Left hindlimb (tissue), 1 donor: ENCODE measurements at regions not wholly inside any gene's neighbourhood (a gene's known extent, or its start where the extent isn't known, plus 50 kb on each side); places are given as distances from the start of the nearest gene placed in this dataset.

Source experiments
- DNase-seq: peaks from one replicate; pipeline ENCODE4 v3.0.0-alpha.2; 2018

GRCh38 chr18:55031979-55032378 lies 72.7 kb upstream of the CCDC68 start:
- DNase-seq = no peak

GRCh38 chr18:55031576-55031975 lies 72.3 kb upstream of the CCDC68 start:
- DNase-seq = no peak

- DNase-seq = no peak
These were observed 71.9 kb upstream of the CCDC68 start for GRCh38 chr18:55031164-55031563.

- no peak for DNase-seq
These were observed 65.3 kb upstream of the CCDC68 start for GRCh38 chr18:55024564-55024963.

GRCh38 chr18:55018602-55019001 lies 59.3 kb upstream of the CCDC68 start:
- DNase-seq = no peak

GRCh38 chr18:55014095-55014494 lies 54.8 kb upstream of the CCDC68 start:
- no peak for DNase-seq

GRCh38 chr18:55013685-55014084 lies 54.4 kb upstream of the CCDC68 start:
- DNase-seq = no peak

GRCh38 chr18:55013086-55013485 lies 53.8 kb upstream of the CCDC68 start:
- DNase-seq = no peak

GRCh38 chr18:55012008-55012407 lies 52.7 kb upstream of the CCDC68 start:
- no peak for DNase-seq
